NCI-H748 treated with DMSO at 0.1 percent for 48 hours (cell line): ENCODE measurements at regions not wholly inside any gene's neighbourhood (a gene's known extent, or its start where the extent isn't known, plus 50 kb on each side); places are given as distances from the start of the nearest gene placed in this dataset.

ENCODE experiments used
- DNase-seq: peaks from one replicate; lab custom pipeline; 2025; lab: John Stamatoyannopoulos, UW

GRCh38 chr18:64330161-64330560, 181.3 kb upstream of the LINC00305 start:
- DNase-seq = peak; percentile 49

- DNase-seq = no peak
Measured at GRCh38 chr18:64322189-64322588, 173.3 kb upstream of the LINC00305 start.

- no peak for DNase-seq
Measured at GRCh38 chr18:64318547-64318946, 169.7 kb upstream of the LINC00305 start.

GRCh38 chr18:64311859-64312258, 163.0 kb upstream of the LINC00305 start:
- no peak for DNase-seq

GRCh38 chr18:64295839-64296238, 147.0 kb upstream of the LINC00305 start:
- DNase-seq = no peak

GRCh38 chr18:64294967-64295366, 146.1 kb upstream of the LINC00305 start:
- DNase-seq = no peak

- DNase-seq = no peak
Measured at GRCh38 chr18:64288432-64288831, 139.5 kb upstream of the LINC00305 start.

GRCh38 chr18:64287926-64288325, 139.0 kb upstream of the LINC00305 start:
- DNase-seq = no peak

GRCh38 chr18:64283059-64283458, 134.2 kb upstream of the LINC00305 start:
- DNase-seq = no peak

- no peak for DNase-seq
Measured at GRCh38 chr18:64278026-64278425, 129.1 kb upstream of the LINC00305 start.

- DNase-seq = no peak
Measured at GRCh38 chr18:64276311-64277090, 127.6 kb upstream of the LINC00305 start.

GRCh38 chr18:64275593-64276300, 126.9 kb upstream of the LINC00305 start:
- DNase-seq = no peak

- no peak for DNase-seq
Measured at GRCh38 chr18:64273724-64274123, 124.8 kb upstream of the LINC00305 start.

- DNase-seq = no peak
Measured at GRCh38 chr18:64271975-64272659, 123.2 kb upstream of the LINC00305 start.

- DNase-seq = peak; percentile 90
Measured at GRCh38 chr18:64271246-64271645, 122.4 kb upstream of the LINC00305 start.

GRCh38 chr18:64270608-64271007, 121.7 kb upstream of the LINC00305 start:
- no peak for DNase-seq

- DNase-seq = no peak
Measured at GRCh38 chr18:64270121-64270520, 121.2 kb upstream of the LINC00305 start.

GRCh38 chr18:64264171-64264570, 115.3 kb upstream of the LINC00305 start:
- DNase-seq = no peak

GRCh38 chr18:64260810-64261209, 111.9 kb upstream of the LINC00305 start:
- no peak for DNase-seq

- DNase-seq = no peak
Measured at GRCh38 chr18:64259871-64260270, 111.0 kb upstream of the LINC00305 start.

- DNase-seq = no peak
Measured at GRCh38 chr18:64258111-64258650, 109.3 kb upstream of the LINC00305 start.

- DNase-seq = no peak
Measured at GRCh38 chr18:64254399-64255093, 105.7 kb upstream of the LINC00305 start.
